Prostate gland (tissue), 2 donors: ENCODE measurements at regions not wholly inside any gene's neighbourhood (a gene's known extent, or its start where the extent isn't known, plus 50 kb on each side); places are given as distances from the start of the nearest gene placed in this dataset.

Source experiments
- CTCF ChIP-seq, 4 experiments: fragments of 200-600 bp in 2 of 4; fragments of 450-650 bp in 2 of 4; sonication (generic) in 2 of 4; IDR thresholded peaks; 1 replicate in 3 of 4; 2 replicates in 1 of 4; pipeline ENCODE4 v1.5.1; 2016 to 2019; ENCODE audit warnings: antibody characterized with exemption in 4 of 4, mild to moderate bottlenecking in 2 of 4, moderate library complexity in 2 of 4
- POLR2A ChIP-seq: fragments of 450-650 bp; IDR thresholded peaks from one replicate; pipeline ENCODE4 v1.6.1; 2016; ENCODE audit warnings: antibody characterized with exemption, mild to moderate bottlenecking

GRCh38 chr13:54232700-54233099 lies 1204.1 kb downstream of the OLFM4 start:
- TF ChIP-seq POLR2A (no peak), CTCF (IDR thresholded peaks at IDR 0.05) (no peak)
